ENCODE measurements at regions not wholly inside any gene's neighbourhood (a gene's known extent, or its start where the extent isn't known, plus 50 kb on each side); places are given as distances from the start of the nearest gene placed in this dataset.

- no peak for TF ChIP-seq CTCF (optimal IDR thresholded peaks at IDR 0.05 in 1 of 3, IDR thresholded peaks at IDR 0.05 in 1 of 3, conservative IDR thresholded peaks at IDR 0.05 in 1 of 3; ENCODE audit: extremely low read depth in 1 of 3, insufficient read depth in 2 of 3, low read length in 3 of 3)
- no peak for TF ChIP-seq EZH2 (IDR thresholded peaks at IDR 0.05; ENCODE audit: low read length)
- DNase-seq (ENCODE audit: low read depth, low spot score): no peak
- no peak overlapping the region for H2AFZ ChIP-seq (ENCODE audit: control insufficient read depth, low read length)
- no peak overlapping the region for H3K4me2 ChIP-seq (ENCODE audit: control insufficient read depth, extremely low read depth, insufficient read depth, low read depth, low read length)
- dilution Hi-C loops (cut with MboI; ENCODE audit: extremely low pct_ligation_motif_present, low sequenced_read_pairs): no loop called here
- no peak for FAIRE-seq
- H3K27me3 ChIP-seq (ENCODE audit: control insufficient read depth, extremely low read depth, insufficient read depth, low read length): no peaks in the 10 kb centered on the region
- no peak overlapping the region for H3K4me3 ChIP-seq (ENCODE audit: control insufficient read depth in 2 of 3, extremely low read depth in 1 of 3, insufficient read depth in 2 of 3, low read depth in 1 of 3, low read length in 3 of 3)
- no peaks in the 10 kb centered on the region for H3K79me2 ChIP-seq (ENCODE audit: control insufficient read depth, insufficient read depth, low read length)
- H3K9ac ChIP-seq (ENCODE audit: control insufficient read depth, extremely low read depth, insufficient read depth, low read length): no peak overlapping the region
- H3K27ac ChIP-seq (ENCODE audit: control insufficient read depth, insufficient read depth, low read length): no peak overlapping the region
- no peaks in the 10 kb centered on the region for H4K20me1 ChIP-seq (ENCODE audit: control insufficient read depth, extremely low read depth, insufficient read depth, low read length)
- peaks cover 17% of the 10 kb centered on the region for H3K4me1 ChIP-seq (ENCODE audit: control insufficient read depth, extremely low read depth, insufficient read depth, low read length)
- H3K36me3 ChIP-seq (ENCODE audit: control insufficient read depth in 2 of 2, extremely low read depth in 1 of 2, insufficient read depth in 2 of 2, low read length in 2 of 2): no peaks in the 10 kb centered on the region
- H3K9me1 ChIP-seq (ENCODE audit: control insufficient read depth, extremely low read depth, insufficient read depth, low read length): no peaks in the 10 kb centered on the region
- no peaks in the 10 kb centered on the region for H3K9me3 ChIP-seq (ENCODE audit: control insufficient read depth, low read depth, low read length)
Measured at GRCh38 chr5:87191645-87192044, 76.0 kb upstream of the RASA1 start.

GRCh38 chr5:87195104-87195591, 72.5 kb upstream of the RASA1 start:
- TF ChIP-seq EZH2 (IDR thresholded peaks at IDR 0.05; ENCODE audit: low read length) (no peak), CTCF (optimal IDR thresholded peaks at IDR 0.05 in 1 of 3, IDR thresholded peaks at IDR 0.05 in 1 of 3, conservative IDR thresholded peaks at IDR 0.05 in 1 of 3; ENCODE audit: extremely low read depth in 1 of 3, insufficient read depth in 2 of 3, low read length in 3 of 3) (no peak)
- H3K4me3 ChIP-seq (ENCODE audit: control insufficient read depth in 2 of 3, extremely low read depth in 1 of 3, insufficient read depth in 2 of 3, low read depth in 1 of 3, low read length in 3 of 3): no peak overlapping the region
- H3K79me2 ChIP-seq (ENCODE audit: control insufficient read depth, insufficient read depth, low read length): no peaks in the 10 kb centered on the region
- H3K27me3 ChIP-seq (ENCODE audit: control insufficient read depth, extremely low read depth, insufficient read depth, low read length): no peaks in the 10 kb centered on the region
- no peak overlapping the region for H3K9ac ChIP-seq (ENCODE audit: control insufficient read depth, extremely low read depth, insufficient read depth, low read length)
- H3K9me3 ChIP-seq (ENCODE audit: control insufficient read depth, low read depth, low read length): no peaks in the 10 kb centered on the region
- no peaks in the 10 kb centered on the region for H3K36me3 ChIP-seq (ENCODE audit: control insufficient read depth in 2 of 2, extremely low read depth in 1 of 2, insufficient read depth in 2 of 2, low read length in 2 of 2)
- dilution Hi-C loops (cut with MboI; ENCODE audit: extremely low pct_ligation_motif_present, low sequenced_read_pairs): no loop called here
- DNase-seq (ENCODE audit: low read depth, low spot score) (no peak), FAIRE-seq (peak; percentile 52)
- H4K20me1 ChIP-seq (ENCODE audit: control insufficient read depth, extremely low read depth, insufficient read depth, low read length): no peaks in the 10 kb centered on the region
- H3K4me2 ChIP-seq (ENCODE audit: control insufficient read depth, extremely low read depth, insufficient read depth, low read depth, low read length): peak overlapping the region; percentile 59
- no peak overlapping the region for H3K27ac ChIP-seq (ENCODE audit: control insufficient read depth, insufficient read depth, low read length)
- H3K9me1 ChIP-seq (ENCODE audit: control insufficient read depth, extremely low read depth, insufficient read depth, low read length): no peaks in the 10 kb centered on the region
- H2AFZ ChIP-seq (ENCODE audit: control insufficient read depth, low read length): peak overlapping the region; percentile 63
- peaks cover 17% of the 10 kb centered on the region for H3K4me1 ChIP-seq (ENCODE audit: control insufficient read depth, extremely low read depth, insufficient read depth, low read length)
